Neuronal stem cell (in vitro differentiated cells): ENCODE measurements at regions not wholly inside any gene's neighbourhood (a gene's known extent, or its start where the extent isn't known, plus 50 kb on each side); places are given as distances from the start of the nearest gene placed in this dataset.

ENCODE experiments used
- DNase-seq: peaks from one replicate; pipeline ENCODE4 v3.0.0-alpha.2; 2013; ENCODE audit warnings: low spot score
- H2AFZ ChIP-seq: one replicate; pipeline ENCODE4 v1.6.1; 2013; ENCODE audit warnings: mild to moderate bottlenecking, low read length, inconsistent platforms
- H2AK5ac ChIP-seq: 2 replicates; pipeline ENCODE4 v1.6.1; 2013; ENCODE audit warnings: low read depth, mild to moderate bottlenecking, inconsistent platforms, low read length, moderate library complexity, mixed read lengths
- H2BK120ac ChIP-seq: 2 replicates; pipeline ENCODE4 v1.6.1; 2013; ENCODE audit warnings: low read depth, mild to moderate bottlenecking, inconsistent platforms, low read length, moderate library complexity, mixed read lengths
- H2BK12ac ChIP-seq: one replicate; pipeline ENCODE4 v1.6.1; 2013; ENCODE audit warnings: low read length, inconsistent platforms
- H2BK15ac ChIP-seq: 2 replicates; pipeline ENCODE4 v1.6.1; 2013; ENCODE audit warnings: mild to moderate bottlenecking, low read length, inconsistent platforms, mixed read lengths
- H2BK5ac ChIP-seq: one replicate; pipeline ENCODE4 v1.6.1; 2013; ENCODE audit warnings: inconsistent platforms, mild to moderate bottlenecking, low read length, moderate library complexity
- H3K14ac ChIP-seq: one replicate; pipeline ENCODE4 v1.6.1; 2013; ENCODE audit warnings: low read length, inconsistent platforms
- H3K18ac ChIP-seq: 2 replicates; pipeline ENCODE4 v1.6.1; 2013; ENCODE audit warnings: low read length, inconsistent platforms
- H3K23ac ChIP-seq: 2 replicates; pipeline ENCODE4 v1.6.1; 2013; ENCODE audit warnings: low read depth, mild to moderate bottlenecking, mixed read lengths, low read length, inconsistent platforms; ENCODE audit not compliant: poor library complexity
- H3K27ac ChIP-seq: replicated peaks from 3 replicates; pipeline ENCODE4 v1.5.1; 2013; ENCODE audit warnings: low read length, inconsistent platforms
- H3K27me3 ChIP-seq, 3 experiments: 2 replicates each; pipeline ENCODE4 v1.6.1; 2013; ENCODE audit warnings: low read length in 3 of 3, mild to moderate bottlenecking in 2 of 3, inconsistent platforms in 1 of 3, low read depth in 1 of 3, mixed read lengths in 1 of 3, moderate library complexity in 1 of 3; ENCODE audit not compliant: control insufficient read depth in 3 of 3, insufficient read depth in 3 of 3
- H3K36me3 ChIP-seq, 2 donors: replicated peaks in 1 of 2; 2 replicates each; pipeline ENCODE4 v1.6.1; 2013; ENCODE audit warnings: low read length in 2 of 2; ENCODE audit not compliant: control insufficient read depth in 2 of 2, insufficient read depth in 2 of 2
- H3K4ac ChIP-seq: 2 replicates; pipeline ENCODE4 v1.6.1; 2013; ENCODE audit warnings: inconsistent platforms, mild to moderate bottlenecking, low read length, moderate library complexity
- H3K4me1 ChIP-seq, 2 donors: 1 replicate in 1 of 2; 2 replicates in 1 of 2; pipeline ENCODE4 v1.6.1; 2013; ENCODE audit warnings: low read length in 2 of 2, low read depth in 1 of 2; ENCODE audit not compliant: control insufficient read depth in 2 of 2, insufficient read depth in 1 of 2
- H3K4me2 ChIP-seq: one replicate; pipeline ENCODE4 v1.6.1; 2013; ENCODE audit warnings: mild to moderate bottlenecking, low read length, inconsistent platforms; ENCODE audit not compliant: insufficient read depth, poor library complexity, severe bottlenecking
- H3K4me3 ChIP-seq, 2 donors: 2 replicates each; pipeline ENCODE4 v1.5.1; 2013; ENCODE audit warnings: low read length in 2 of 2, mild to moderate bottlenecking in 2 of 2, inconsistent platforms in 1 of 2, moderate library complexity in 1 of 2
- H3K79me1 ChIP-seq: one replicate; pipeline ENCODE4 v1.6.1; 2013; ENCODE audit warnings: low read depth, mild to moderate bottlenecking, inconsistent platforms, low read length, moderate library complexity
- H3K9ac ChIP-seq: one replicate; pipeline ENCODE4 v1.6.1; 2013; ENCODE audit warnings: mild to moderate bottlenecking, low read depth, low read length, inconsistent platforms; ENCODE audit not compliant: poor library complexity
- H3K9me3 ChIP-seq, 2 donors: replicated peaks in 1 of 2; 2 replicates each; pipeline versions ENCODE3 to v1.6.1; 2013; ENCODE audit warnings: low read length in 2 of 2, mild to moderate bottlenecking in 2 of 2, inconsistent platforms in 1 of 2, low read depth in 1 of 2, mixed read lengths in 1 of 2, moderate library complexity in 1 of 2; ENCODE audit not compliant: control insufficient read depth in 2 of 2, insufficient read depth in 1 of 2
- H4K8ac ChIP-seq: one replicate; pipeline ENCODE4 v1.6.1; 2013; ENCODE audit warnings: low read depth, mild to moderate bottlenecking, inconsistent platforms, low read length, moderate library complexity
- H4K91ac ChIP-seq: one replicate; pipeline ENCODE4 v1.6.1; 2013; ENCODE audit warnings: low read length, low read depth, mild to moderate bottlenecking, inconsistent platforms; ENCODE audit not compliant: poor library complexity
- WGBS, 2 donors: extraction: QIAGEN DNeasy Blood & Tissue Kit; methylation state at CpG; one replicate each; pipeline ENCODE4 v1.1.7; 2013; ENCODE audit warnings: missing lambda C conversion rate in 2 of 2, mixed read lengths in 1 of 2; ENCODE audit not compliant: insufficient read length in 2 of 2, insufficient replicate concordance in 1 of 2; ENCODE audit errors: extremely low coverage in 2 of 2; 5-methylcytosine and 5-hydroxymethylcytosine counted together

GRCh38 chr18:55663891-55664290 is 75.9 kb upstream of the TCF4 start:
- no CpG with 5 or more reads among the region's 4 CpGs for WGBS, 2 donors
- H3K9me3 ChIP-seq = no peaks in the 10 kb centered on the region

GRCh38 chr18:55658598-55658997 is 70.6 kb upstream of the TCF4 start:
- DNase-seq = no peak
- Histone ChIP-seq H3K27ac (no peak overlapping the region), H2BK15ac (no peak overlapping the region), H3K27me3 (no peaks in the 10 kb centered on the region), H4K91ac (no peak overlapping the region), H3K9ac (no peak overlapping the region), H3K4me3 (no peak overlapping the region), H2BK12ac (no peak overlapping the region), H2AFZ (no peak overlapping the region), H2BK120ac (no peak overlapping the region), H3K36me3 (no peaks in the 10 kb centered on the region), H2BK5ac (no peak overlapping the region), H3K18ac (no peak overlapping the region), H3K79me1 (no peaks in the 10 kb centered on the region), H3K14ac (no peak overlapping the region), H4K8ac (no peak overlapping the region), H3K4me2 (no peak overlapping the region), H3K9me3 (no peaks in the 10 kb centered on the region), H3K23ac (no peak overlapping the region), H3K4ac (no peak overlapping the region), H3K4me1 (no peaks in the 10 kb centered on the region), H2AK5ac (no peak overlapping the region)
- no CpG with 5 or more reads among the region's 2 CpGs for WGBS, 2 donors

More at GRCh38 chr18:55663891-55664290, 75.9 kb upstream of the TCF4 start:
- H2AK5ac ChIP-seq = no peak overlapping the region
- no peaks in the 10 kb centered on the region for H3K36me3 ChIP-seq
- no peak overlapping the region for H3K4me3 ChIP-seq
- H2BK5ac ChIP-seq = no peak overlapping the region
- H3K9ac ChIP-seq = no peak overlapping the region
- no peak overlapping the region for H2BK120ac ChIP-seq
- no peak overlapping the region for H2BK15ac ChIP-seq
- H4K91ac ChIP-seq = no peak overlapping the region
- DNase-seq = no peak
- H4K8ac ChIP-seq = no peak overlapping the region
- H3K4ac ChIP-seq = no peak overlapping the region
- no peak overlapping the region for H3K18ac ChIP-seq
- H3K27ac ChIP-seq = no peak overlapping the region
- H3K27me3 ChIP-seq = no peaks in the 10 kb centered on the region
- H2AFZ ChIP-seq = no peak overlapping the region
- H3K4me1 ChIP-seq = no peaks in the 10 kb centered on the region
- no peaks in the 10 kb centered on the region for H3K79me1 ChIP-seq
- no peak overlapping the region for H3K23ac ChIP-seq
- no peak overlapping the region for H2BK12ac ChIP-seq
- no peak overlapping the region for H3K14ac ChIP-seq
- H3K4me2 ChIP-seq = no peak overlapping the region

- Histone ChIP-seq H3K14ac (no peak overlapping the region), H4K8ac (no peak overlapping the region), H3K4ac (no peak overlapping the region), H3K4me1 (no peaks in the 10 kb centered on the region), H2AK5ac (no peak overlapping the region), H2BK15ac (no peak overlapping the region), H3K4me3 (no peak overlapping the region), H3K9me3 (no peaks in the 10 kb centered on the region), H3K23ac (no peak overlapping the region), H3K36me3 (no peaks in the 10 kb centered on the region), H3K79me1 (no peaks in the 10 kb centered on the region), H3K27me3 (no peaks in the 10 kb centered on the region), H4K91ac (no peak overlapping the region), H3K9ac (no peak overlapping the region), H3K27ac (no peak overlapping the region), H3K18ac (no peak overlapping the region), H2BK5ac (no peak overlapping the region), H2AFZ (no peak overlapping the region), H2BK12ac (no peak overlapping the region), H3K4me2 (no peak overlapping the region), H2BK120ac (no peak overlapping the region)
- WGBS, 2 donors = no CpG with 5 or more reads among the region's 4 CpGs
- no peak for DNase-seq
Observed at GRCh38 chr18:55657572-55658331, 69.8 kb upstream of the TCF4 start.

GRCh38 chr18:55654986-55655385 is 67.0 kb upstream of the TCF4 start:
- Histone ChIP-seq H2AK5ac (no peak overlapping the region), H3K4me2 (no peak overlapping the region), H2BK120ac (no peak overlapping the region)

More at GRCh38 chr18:55654986-55655385, 67.0 kb upstream of the TCF4 start:
- no peaks in the 10 kb centered on the region for H3K27me3 ChIP-seq
- no peak overlapping the region for H2BK12ac ChIP-seq
- no peak overlapping the region for H3K27ac ChIP-seq
- no peak overlapping the region for H3K4ac ChIP-seq
- no peak overlapping the region for H2AFZ ChIP-seq
- H3K23ac ChIP-seq = no peak overlapping the region
- H3K9me3 ChIP-seq = no peaks in the 10 kb centered on the region
- H3K9ac ChIP-seq = no peak overlapping the region
- H3K4me1 ChIP-seq = peaks cover 0 to 4% of the 10 kb centered on the region in 2 donors
- H2BK15ac ChIP-seq = no peak overlapping the region
- no peak overlapping the region for H4K91ac ChIP-seq
- no peak overlapping the region for H4K8ac ChIP-seq
- H3K14ac ChIP-seq = no peak overlapping the region
- H2BK5ac ChIP-seq = no peak overlapping the region
- no peak overlapping the region for H3K4me3 ChIP-seq
- H3K36me3 ChIP-seq = no peaks in the 10 kb centered on the region
- no peak for DNase-seq
- no peaks in the 10 kb centered on the region for H3K79me1 ChIP-seq
- H3K18ac ChIP-seq = no peak overlapping the region
